GM21825 (cell line): ENCODE measurements at regions not wholly inside any gene's neighbourhood (a gene's known extent, or its start where the extent isn't known, plus 50 kb on each side); places are given as distances from the start of the nearest gene placed in this dataset.
"Not testable (repeated sequence)": the region's sequence is repeated elsewhere in the genome, so short reads cannot be mapped to it uniquely, and the experiment has no call there.

Experiments
- ATAC-seq: cut with Tn5 transposase; IDR thresholded peaks from one replicate; pipeline ENCODE4 v1.9.1; 2021; ENCODE audit warnings: mild to moderate bottlenecking, moderate library complexity; ENCODE audit not compliant: unreplicated experiment

DNA sequence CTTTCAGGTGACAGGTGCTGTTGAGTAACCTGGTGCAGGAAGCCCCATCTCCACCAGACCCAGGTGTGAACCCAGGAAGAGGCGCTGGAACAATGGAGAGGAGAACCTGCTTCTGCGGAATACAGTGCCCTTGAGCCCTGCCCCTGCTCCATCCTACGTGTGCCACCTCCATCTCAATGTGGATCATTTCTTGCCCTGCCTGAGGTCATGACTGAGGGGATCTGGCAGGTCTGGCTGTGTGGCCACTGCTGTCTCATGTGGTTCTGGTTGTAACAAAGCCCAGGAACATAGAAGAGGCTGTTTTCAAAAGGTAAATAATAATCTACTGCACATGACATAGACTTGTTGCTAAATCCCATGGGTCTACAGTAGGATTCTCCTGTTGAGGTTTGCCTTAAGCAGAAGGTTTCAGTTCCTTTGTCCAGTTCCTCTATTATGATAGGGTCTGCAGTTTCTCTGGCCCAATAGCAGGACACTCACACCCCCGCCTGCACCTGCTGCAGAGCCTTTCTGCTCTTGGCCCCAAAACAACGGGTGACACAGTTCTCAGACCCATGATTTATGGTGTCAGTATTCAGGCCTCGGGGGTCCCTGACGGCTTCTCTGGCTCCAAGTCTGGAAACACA, 113.5 kb upstream of the IGLL5 start:
- no peak for ATAC-seq

DNA sequence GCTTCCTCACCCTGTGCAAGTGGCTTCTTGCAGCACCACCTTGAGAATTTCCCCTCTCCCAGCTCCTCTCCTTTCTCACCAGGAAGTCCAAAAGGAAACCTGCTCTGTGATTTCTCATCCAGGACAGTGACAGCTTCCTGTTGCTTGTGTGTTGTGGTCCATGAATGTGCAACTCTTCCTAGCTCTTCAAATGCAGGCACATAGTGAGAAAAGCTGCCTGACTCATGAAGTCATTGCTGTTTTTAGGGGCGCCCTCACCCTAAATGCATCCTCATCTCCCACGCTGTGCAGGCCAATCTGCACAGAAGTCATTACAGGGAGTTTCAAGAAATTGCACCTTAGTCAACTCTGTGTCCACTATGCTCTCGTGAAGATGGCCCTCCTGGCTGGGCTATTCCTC, 112.9 kb upstream of the IGLL5 start:
- ATAC-seq: not testable (repeated sequence)

DNA sequence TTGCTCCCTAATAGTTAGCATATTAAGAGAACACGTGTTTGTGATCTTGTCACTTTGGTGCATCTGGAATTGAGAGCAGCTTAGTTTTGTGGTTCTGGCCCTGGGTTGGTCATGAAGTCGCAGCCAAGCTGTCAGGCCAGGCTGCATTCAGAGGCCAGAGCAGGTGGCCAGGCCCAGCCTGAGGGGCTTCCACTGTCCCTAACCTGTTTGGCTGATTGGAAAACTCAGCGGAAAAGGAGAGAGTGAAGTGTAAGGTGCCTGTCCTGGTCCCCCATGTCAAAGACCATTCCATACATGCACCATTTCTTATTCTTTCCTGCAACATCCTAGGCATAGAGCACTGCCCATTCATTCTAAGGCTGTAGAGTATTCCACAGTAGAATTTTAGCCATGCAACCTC, 111.5 kb upstream of the IGLL5 start:
- ATAC-seq: no peak

DNA sequence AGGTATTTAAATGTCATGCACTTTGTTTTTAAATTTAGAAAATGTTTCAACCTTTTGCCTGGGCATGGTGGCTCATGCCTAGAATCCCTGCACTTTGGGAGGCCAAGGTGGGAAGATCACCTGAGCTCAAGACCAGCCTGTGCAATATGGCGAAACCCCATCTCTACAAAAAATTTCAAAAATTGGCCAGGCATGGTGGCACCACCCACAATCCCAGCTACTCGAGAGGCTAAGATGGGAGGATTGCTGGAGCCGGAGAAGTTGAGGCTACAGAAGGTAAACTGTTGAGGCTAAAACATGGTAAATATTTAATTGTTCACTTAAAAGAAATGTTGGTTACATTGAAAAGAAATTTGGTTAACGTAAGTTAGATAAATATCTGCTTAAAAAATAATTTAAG, 108.4 kb upstream of the IGLL5 start:
- ATAC-seq: no peak

DNA sequence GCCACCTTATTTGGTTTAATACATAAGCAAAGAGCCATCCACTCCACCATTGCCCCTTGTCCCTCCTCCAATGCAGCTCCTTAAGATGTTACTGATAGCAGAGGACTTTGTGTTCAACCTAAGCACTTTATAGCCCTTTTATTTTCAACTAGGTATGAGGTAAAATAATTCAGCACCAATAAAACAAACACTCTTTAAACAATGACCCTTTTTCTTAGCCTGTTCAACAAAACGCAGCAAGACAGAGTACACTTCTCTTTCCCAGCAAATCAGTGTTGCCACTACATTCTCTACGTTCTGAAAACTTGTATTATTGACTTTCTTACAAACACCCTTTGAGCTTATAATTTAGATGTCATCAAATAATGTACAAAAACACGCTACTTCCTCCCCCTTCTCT, 104.0 kb upstream of the IGLL5 start:
- no peak for ATAC-seq

DNA sequence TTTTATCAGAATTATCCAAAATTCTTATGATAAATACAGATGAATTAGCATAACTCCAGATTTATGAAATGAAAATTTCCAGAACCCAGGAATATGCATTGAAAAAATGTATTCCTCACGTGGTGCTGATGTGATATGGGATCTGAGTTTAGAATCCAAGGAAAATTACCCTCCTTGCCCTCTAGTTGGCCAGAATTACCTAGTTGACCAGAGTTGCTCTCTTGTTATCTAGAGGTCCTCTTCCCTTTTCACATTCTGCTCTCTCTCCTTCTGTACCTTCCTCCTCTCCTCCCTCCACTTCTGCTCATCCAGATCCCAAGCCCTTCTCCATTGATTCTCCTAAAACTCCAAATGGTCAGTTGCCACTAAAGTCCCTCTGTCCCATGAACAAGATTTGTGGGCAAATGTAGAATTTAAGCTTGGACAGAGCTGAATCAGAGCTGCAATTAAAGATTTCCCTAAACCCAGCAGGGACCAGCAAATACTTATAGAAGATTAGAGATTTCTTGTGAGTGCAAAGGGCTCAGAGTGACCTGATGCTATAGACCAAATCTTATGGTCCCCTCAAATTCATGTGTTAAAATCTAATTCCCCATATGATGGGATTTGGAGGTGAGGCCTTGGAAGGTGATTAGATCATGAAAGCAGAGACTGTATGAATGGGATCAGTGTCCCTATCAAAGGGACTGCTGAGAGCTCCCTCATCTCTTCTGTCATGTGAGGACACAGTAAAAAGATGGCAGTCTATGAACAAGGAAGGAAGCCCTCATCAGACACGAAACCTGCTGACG, 103.2 kb upstream of the IGLL5 start:
- ATAC-seq: no peak

DNA sequence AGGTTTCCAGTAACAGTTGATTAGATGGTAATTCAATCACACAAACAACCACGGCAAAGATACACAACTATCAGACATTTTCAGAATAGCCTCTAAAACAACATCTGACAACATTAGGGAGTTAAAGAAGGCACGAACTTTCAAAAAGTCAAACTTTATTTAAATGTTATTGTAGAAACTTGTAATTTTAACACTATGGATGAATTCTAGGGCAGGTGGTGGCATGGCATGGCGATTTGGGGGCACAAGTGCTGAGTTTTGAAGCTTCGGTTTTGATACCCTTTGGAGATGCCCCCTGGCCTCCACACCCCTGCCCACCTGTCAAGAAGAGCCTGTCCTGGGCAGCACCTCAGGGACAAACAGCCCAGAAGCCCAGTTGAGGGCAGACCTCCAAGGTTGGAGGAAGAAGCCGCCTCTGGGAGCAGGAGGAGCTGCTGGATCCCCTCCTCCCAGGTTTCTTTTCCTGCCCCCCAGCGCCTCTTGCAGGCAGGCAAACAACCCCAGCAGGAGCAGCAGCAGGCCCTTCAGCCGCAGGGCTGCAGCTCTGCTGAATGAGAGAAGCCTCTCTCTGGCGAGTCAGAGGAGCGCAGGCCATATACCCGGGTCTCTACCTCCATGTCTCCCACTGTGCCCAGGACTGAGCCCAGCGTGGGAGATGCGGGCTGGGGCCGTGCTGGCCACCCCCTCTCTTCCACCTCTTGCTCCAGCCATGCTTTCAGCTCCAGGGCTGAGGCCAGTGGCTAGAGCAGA, 102.1 kb upstream of the IGLL5 start:
- ATAC-seq: no peak

DNA sequence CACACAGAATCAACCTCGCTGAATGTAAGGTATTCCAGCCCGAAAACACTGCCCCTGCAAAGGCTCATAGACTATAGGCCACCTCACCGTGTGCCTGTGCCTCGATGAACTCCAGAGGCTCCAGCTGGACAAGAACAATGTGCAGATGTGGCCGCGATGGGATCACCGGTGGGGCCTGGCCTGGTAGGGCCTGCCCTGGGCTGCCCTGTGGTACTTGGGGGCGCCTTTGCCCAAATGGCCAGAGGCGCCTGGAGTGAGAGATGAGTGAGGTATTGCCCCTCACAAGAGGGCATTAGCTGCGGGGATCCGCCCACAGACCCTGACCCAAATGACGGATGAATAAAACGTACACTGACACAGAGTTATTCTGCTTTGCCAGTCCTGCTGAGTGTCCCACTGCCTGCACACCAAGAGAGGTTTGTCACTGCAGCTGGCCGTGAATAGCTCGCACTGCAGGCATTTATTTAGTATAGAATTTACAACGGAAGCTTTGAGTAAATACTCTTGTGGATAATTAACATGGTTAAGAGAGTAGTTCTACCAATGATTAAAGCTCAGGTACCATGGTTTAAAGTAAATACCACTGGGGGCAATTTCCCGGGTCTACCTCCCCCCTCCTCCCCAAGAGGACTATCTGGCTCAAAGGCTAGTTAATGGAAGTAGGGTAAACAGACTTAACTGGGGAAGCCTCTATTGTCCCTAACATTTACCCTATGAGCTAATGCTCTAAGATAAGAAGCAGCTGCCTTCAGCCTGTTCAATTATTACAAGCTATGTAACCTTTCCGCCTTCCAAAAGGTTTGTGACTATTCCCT, 101.1 kb upstream of the IGLL5 start:
- ATAC-seq: no peak

DNA sequence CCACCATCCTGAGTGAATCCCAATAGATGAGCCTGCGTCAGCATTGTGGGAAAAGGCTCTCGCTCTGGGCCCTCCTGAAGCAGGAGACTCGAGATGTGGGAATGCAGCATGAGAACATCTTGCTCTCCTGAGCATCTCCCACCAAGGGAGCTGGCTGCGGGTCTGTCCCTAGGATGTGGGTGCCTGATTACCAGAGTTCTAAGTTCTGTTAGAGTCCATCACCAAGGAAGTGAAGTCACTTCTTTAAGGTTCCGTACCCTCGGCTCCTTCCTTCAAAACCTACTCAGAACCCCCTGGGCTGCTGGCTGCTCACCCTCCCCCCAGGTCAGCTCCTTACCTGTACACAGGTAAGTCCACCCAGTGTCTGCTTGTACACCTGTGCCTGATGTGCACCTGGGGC, 100.5 kb upstream of the IGLL5 start:
- ATAC-seq: no peak

DNA sequence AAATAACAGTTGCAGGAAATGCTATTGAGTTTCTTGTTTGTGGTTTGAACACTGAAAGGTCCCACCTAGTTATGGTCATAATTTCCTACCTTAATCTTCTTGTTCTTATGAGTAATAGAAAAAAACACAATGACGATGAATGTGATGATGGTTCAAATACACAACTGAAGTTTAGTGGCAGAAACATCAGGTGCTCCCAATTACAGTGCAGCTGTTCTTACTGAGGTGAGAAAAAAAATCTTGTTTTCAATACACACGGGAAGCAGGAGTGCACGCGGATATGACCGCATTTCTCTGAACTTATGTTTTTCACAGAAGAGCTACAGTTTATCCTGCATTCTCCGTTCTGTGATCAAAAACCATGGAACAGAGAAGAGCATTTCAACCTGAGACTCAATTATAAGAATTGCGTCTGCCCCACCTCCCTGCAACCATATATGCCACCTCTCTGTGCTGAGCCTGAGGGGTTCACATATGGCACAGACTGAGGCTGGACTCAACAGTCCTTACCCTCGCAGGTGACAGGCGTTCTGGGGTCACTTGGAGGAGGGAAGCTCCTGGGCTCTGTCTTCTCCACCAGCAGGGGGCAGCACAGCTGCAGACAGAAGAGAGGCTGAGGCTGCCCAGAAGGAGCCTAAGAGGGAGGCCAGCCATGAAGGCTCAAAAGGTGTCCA, 99.7 kb upstream of the IGLL5 start:
- no peak for ATAC-seq

DNA sequence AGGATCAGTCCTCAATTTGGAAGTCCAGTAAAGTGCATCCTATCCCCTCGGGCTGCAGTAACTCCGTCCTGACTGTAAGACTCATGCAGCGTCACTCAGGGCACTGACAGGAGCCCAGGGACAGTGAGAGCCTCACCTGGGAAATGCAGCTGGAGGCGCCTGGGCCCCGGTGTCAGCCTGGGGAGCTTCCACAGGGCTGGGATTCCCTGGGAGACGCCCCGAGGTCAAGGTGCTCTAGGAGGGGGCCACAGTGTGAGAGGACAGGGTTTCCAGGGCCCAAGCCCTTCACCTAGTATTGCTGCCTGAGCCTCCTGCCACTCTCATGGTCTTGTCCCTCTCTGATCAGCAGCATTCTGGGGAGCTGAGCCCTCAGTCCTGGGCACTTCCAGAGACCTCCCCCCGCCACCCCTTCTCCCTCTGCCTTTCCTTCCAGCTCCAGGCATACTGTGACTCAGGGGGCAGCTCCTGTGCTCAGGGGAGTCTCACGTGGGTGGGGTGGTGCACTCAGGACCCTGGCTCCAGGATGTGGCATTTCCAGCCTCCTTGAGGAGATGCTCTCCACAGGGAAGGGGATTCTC, 99.1 kb upstream of the IGLL5 start:
- ATAC-seq: no peak

DNA sequence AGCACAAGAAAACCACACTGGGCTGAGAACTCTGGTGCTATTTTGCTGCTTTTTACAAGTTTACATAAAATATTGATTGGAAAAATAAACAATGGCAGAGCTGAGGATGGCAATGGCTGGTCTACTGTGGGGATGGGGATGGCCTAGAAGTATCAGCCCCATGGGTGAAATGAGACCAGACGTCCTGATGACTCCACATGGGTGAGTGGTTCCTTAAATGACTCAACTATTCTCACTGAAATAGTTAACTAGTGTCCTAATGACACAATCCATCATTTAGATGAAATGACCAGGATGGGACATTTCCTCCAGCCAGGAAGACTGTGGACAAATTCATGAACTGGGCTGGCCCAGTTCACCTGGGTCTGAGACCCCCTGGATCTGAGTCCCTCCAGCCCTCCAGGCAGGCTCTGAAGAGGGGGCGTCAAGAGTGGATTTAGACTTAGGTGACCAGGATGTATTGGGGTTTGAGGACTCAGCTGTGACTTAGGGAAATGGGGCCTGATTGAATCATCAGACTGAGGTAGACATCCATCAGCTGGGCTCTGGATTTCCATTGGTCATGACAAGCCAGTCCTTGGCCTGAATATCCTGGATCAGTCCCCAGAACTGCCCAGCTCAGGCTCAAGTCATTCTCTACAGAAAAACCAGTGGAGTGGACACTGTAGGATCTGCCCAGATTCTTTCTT, 98.2 kb upstream of the IGLL5 start:
- no peak for ATAC-seq

DNA sequence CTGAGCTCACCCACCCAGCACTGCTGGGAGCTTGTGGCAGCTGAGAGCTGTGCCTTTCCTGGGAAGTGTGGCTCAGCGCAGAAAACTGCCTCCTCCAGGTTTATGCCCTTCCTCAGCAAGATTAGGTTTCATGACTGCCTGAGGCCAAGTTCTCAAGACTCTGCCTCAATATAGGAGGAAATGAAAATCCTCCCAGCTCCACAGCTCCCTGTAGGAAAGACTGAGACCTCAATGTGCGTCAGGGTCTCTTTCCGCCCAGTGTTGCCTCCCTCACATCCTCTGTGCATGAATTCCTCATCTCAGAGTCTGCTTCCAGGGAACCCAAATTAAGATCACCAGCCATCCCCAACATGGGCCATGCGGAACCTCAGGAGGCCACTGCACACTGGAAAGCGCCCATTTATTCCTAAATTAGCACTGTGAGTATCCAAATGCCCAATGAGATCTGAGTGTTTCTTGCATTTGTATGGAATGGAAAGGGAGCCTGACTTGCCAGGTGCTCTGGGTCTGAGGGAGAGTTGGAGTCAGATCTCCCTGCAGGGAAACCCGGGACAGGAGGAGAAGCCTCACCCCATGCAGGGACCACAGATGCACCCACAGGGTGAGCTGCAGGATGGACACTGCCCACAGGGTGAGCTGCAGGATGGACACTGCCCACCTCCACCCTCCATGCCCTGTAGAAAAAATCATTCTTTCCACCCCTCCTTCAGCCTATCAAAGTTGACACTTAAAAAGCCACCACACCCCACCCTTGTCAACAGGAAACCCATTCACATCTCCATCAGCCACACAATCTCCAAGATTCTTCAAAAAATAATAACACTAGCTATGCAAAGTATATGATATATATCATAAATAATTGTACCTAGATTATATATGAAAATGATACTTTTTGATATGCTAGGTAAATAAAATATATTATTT, 97.4 kb upstream of the IGLL5 start:
- no peak for ATAC-seq

DNA sequence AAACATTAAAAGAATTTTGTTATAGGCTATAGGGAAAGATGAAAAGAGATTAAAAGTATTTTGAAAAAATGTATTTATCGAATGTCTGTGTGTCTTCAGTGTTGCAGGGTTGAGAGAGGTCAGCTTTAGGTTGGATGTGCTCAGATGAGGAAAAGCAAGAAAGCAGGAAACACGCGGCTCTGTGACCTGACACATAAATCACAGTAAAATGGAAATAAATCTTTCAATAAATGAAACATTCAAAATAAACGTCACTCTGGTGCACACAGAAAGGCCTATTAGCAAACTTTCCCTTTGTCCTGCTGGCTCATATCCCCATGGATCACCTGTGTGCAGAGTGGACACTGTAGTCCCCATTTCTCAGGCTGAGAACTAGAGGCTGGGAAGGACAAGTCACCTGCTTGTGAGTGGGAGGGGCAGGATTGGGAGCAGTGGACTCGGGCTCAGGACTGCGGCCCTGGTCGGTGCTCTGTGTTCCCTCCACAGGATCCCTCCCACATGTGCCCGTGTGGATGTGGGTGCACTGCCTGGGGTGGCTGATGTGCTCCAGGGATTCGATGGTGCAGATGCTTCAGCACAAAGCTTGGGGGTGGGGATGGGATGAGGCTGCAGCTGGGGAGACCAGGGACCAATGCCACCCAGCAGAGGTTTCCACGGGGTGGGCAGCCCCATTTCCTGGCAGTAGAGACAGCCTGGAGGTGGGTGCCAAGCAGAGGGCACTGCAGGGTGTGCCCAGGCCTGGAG, 96.0 kb upstream of the IGLL5 start:
- no peak for ATAC-seq

DNA sequence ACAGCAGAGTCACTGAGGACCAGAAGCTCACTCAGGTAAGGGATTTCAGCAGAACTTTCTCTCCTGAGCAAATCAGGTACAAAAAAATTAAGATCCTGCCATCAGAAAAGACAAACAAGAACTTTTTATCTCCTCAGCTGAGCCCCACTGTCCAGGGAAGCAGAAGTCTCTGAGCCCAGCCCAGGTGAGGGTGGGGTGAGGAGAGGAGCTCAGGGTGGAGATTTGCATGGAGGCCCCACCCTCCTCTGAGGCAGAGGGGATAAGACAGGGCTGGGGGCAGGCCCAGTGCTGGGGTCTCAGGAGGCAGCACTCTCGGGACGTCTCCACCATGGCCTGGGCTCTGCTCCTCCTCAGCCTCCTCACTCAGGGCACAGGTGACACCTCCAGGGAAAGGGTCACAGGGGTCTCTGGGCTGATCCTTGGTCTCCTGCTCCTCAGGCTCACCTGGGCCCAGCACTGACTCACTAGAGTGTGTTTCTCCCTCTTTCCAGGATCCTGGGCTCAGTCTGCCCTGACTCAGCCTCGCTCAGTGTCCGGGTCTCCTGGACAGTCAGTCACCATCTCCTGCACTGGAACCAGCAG, 95.3 kb upstream of the IGLL5 start:
- ATAC-seq: not testable (repeated sequence)

DNA sequence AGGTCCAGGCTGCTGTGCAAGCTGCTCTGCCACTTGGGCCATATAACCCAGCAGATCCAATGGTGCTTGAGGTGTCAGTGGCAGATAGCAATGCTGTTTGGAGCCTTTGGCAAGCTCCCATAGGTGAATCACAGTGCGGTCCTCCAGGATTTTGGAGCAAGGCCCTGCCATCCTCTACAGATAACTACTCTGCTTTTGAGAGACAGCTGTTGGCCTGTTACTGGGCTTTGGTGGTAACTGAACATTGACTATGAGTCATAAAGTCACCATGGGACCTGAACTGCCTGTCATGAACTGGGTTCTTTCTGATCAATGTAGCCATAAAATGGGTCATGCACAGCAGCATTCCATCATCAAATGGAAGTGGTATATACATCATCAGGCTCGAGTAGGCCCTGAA, 92.0 kb upstream of the IGLL5 start:
- not testable (repeated sequence) for ATAC-seq

DNA sequence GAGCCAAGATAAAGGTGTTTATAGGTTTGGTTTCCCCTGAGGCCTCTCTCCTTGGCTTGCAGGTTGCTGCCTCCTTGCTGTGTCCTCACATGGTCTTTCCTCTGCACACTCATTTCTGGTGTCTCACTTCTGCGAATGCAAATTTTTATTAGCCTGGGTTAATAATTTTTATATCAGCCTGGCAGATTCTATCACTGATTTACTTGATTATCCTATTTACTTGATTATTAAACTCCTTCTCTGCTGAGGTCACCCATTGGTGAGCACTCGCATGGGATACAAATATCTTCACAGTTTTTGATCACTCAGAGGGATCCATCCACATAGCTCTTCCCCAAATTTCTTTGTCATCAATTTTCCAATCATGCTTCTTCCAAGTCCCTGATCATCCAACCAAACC, 90.9 kb upstream of the IGLL5 start:
- ATAC-seq: no peak

DNA sequence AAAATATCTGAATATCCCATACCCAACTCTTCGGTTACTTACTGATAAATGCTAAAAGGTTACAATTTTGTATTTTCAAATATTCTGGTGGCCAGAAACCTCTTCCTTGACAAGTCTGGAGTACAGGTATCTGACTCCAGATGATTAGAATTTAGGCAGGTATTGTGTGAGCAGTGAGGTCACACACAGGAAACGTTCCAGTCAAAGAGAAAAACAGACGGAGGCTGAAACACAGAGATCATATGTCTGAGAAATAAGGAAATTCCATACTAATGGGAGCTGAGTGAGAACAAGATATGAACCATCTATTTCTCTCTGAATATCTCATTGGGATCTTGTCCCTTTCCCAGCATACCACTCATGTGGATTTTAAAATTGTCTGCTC, 89.4 kb upstream of the IGLL5 start:
- ATAC-seq: no peak
